IMR-90 (cell line): ENCODE measurements at regions not wholly inside any gene's neighbourhood (a gene's known extent, or its start where the extent isn't known, plus 50 kb on each side); places are given as distances from the start of the nearest gene placed in this dataset.

Experiments used
- ATAC-seq: fragments of 200-7000 bp; cut with Tn5 transposase; 2 replicates; pipeline ENCODE4 v1.9.1; 2020; ENCODE audit warnings: low read depth, mild to moderate bottlenecking, moderate library complexity
- BruUV-seq: library from RNA; stranded (reverse); fragments of 400-500 nt; replicated peaks from 2 replicates; lab custom pipeline; 2021; lab: Mats Ljungman, UMichigan
- CTCF ChIA-PET: fragments of 300-600 bp; formaldehyde crosslinking; extraction: SDS; loops from one replicate; lab custom pipeline; 2021; ENCODE audit warnings: antibody characterized with exemption; lab: Yijun Ruan, JAX
- POLR2A ChIA-PET: fragments of 300-600 bp; sonication (Branson Sonifier 250); formaldehyde crosslinking; loops from one replicate; lab custom pipeline; 2022; ENCODE audit warnings: antibody characterized with exemption; ENCODE audit not compliant: unreplicated experiment; lab: Charles Lee
- DNase-seq: peaks from one replicate; pipeline ENCODE4 v3.0.0; 2013
- H2AFZ ChIP-seq: replicated peaks from 2 replicates; pipeline ENCODE3; 2013; ENCODE audit warnings: low read length, mild to moderate bottlenecking; ENCODE audit not compliant: poor library complexity
- H2AK5ac ChIP-seq: 2 replicates; pipeline ENCODE4 v1.6.1; 2013; ENCODE audit warnings: low read depth, low read length, inconsistent platforms
- H2AK9ac ChIP-seq: replicated peaks from 2 replicates; pipeline ENCODE3; 2013; ENCODE audit warnings: mild to moderate bottlenecking, low read depth, low read length, moderate library complexity; ENCODE audit not compliant: poor library complexity
- H2BK120ac ChIP-seq: 2 replicates; pipeline ENCODE4 v1.6.1; 2013; ENCODE audit warnings: low read depth, low read length, inconsistent platforms
- H2BK15ac ChIP-seq: 3 replicates; pipeline ENCODE4 v1.6.1; 2013; ENCODE audit warnings: low read depth, low read length, inconsistent platforms
- H2BK20ac ChIP-seq: 2 replicates; pipeline ENCODE4 v1.6.1; 2013; ENCODE audit warnings: low read depth, mild to moderate bottlenecking, inconsistent platforms, low read length, moderate library complexity
- H2BK5ac ChIP-seq: 2 replicates; pipeline ENCODE4 v1.6.1; 2013; ENCODE audit warnings: mild to moderate bottlenecking, low read depth, low read length, inconsistent platforms; ENCODE audit not compliant: poor library complexity, severe bottlenecking
- H3K14ac ChIP-seq: replicated peaks from 2 replicates; pipeline ENCODE4 v1.6.1; 2013; ENCODE audit warnings: low read depth, low read length, inconsistent platforms
- H3K18ac ChIP-seq: 2 replicates; pipeline ENCODE4 v1.6.1; 2013; ENCODE audit warnings: low read depth, low read length, control low read depth
- H3K23ac ChIP-seq: 2 replicates; pipeline ENCODE4 v1.6.1; 2013; ENCODE audit warnings: low read depth, low read length, inconsistent platforms
- H3K27ac ChIP-seq: 2 replicates; pipeline ENCODE4 v1.5.1; 2013; ENCODE audit warnings: mild to moderate bottlenecking, control low read depth, low read length; ENCODE audit not compliant: insufficient read depth
- H3K27me3 ChIP-seq: 2 replicates; pipeline ENCODE4 v1.6.1; 2013; ENCODE audit warnings: low read length; ENCODE audit not compliant: control insufficient read depth, insufficient read depth
- H3K36me3 ChIP-seq: 2 replicates; pipeline ENCODE4 v1.6.1; 2013; ENCODE audit warnings: low read length, mixed read lengths; ENCODE audit not compliant: control insufficient read depth, insufficient read depth
- H3K4ac ChIP-seq: 2 replicates; pipeline ENCODE4 v1.6.1; 2013; ENCODE audit warnings: low read depth, low read length, inconsistent platforms
- H3K4me1 ChIP-seq: 2 replicates; pipeline ENCODE4 v1.6.1; 2013; ENCODE audit warnings: low read length, mixed read lengths; ENCODE audit not compliant: control insufficient read depth, insufficient read depth
- H3K4me2 ChIP-seq: 2 replicates; pipeline ENCODE4 v1.6.1; 2013; ENCODE audit warnings: low read depth, mild to moderate bottlenecking, control low read depth, low read length, moderate library complexity
- H3K4me3 ChIP-seq: 2 replicates; pipeline ENCODE4 v1.5.1; 2013; ENCODE audit warnings: low read depth, mild to moderate bottlenecking, control low read depth, low read length, moderate library complexity; ENCODE audit not compliant: insufficient read depth
- H3K56ac ChIP-seq: 2 replicates; pipeline ENCODE4 v1.6.1; 2013; ENCODE audit warnings: low read length, inconsistent platforms; ENCODE audit not compliant: insufficient read depth; ENCODE audit errors: extremely low read depth
- H3K79me1 ChIP-seq, 2 experiments: 2 replicates each; pipeline ENCODE4 v1.6.1; 2013; ENCODE audit warnings: low read length in 2 of 2, inconsistent platforms in 1 of 2, low read depth in 1 of 2
- H3K9ac ChIP-seq: 2 replicates; pipeline ENCODE4 v1.6.1; 2013; ENCODE audit warnings: low read depth, low read length, control low read depth
- H3K9me1 ChIP-seq: 2 replicates; pipeline ENCODE4 v1.6.1; 2013; ENCODE audit warnings: low read length, inconsistent platforms; ENCODE audit not compliant: insufficient read depth
- H3K9me3 ChIP-seq: 2 replicates; pipeline ENCODE4 v1.6.1; 2013; ENCODE audit warnings: low read length; ENCODE audit not compliant: control insufficient read depth, insufficient read depth
- H4K20me1 ChIP-seq: 2 replicates; pipeline ENCODE4 v1.6.1; 2013; ENCODE audit warnings: low read length, inconsistent platforms; ENCODE audit not compliant: insufficient read depth
- H4K5ac ChIP-seq: 2 replicates; pipeline ENCODE4 v1.6.1; 2013; ENCODE audit warnings: mild to moderate bottlenecking, low read depth, low read length, control low read depth
- H4K8ac ChIP-seq, 2 experiments: 2 replicates each; pipeline ENCODE4 v1.6.1; 2013; ENCODE audit warnings: low read depth in 2 of 2, low read length in 2 of 2, control low read depth in 1 of 2, inconsistent platforms in 1 of 2
- H4K91ac ChIP-seq: 2 replicates; pipeline ENCODE4 v1.6.1; 2013; ENCODE audit warnings: low read depth, low read length, inconsistent platforms; ENCODE audit not compliant: insufficient read depth
- BHLHE40 ChIP-seq: fragments of 150-350 bp; IDR thresholded peaks from 2 replicates; pipeline ENCODE4 v1.6.1; 2016; ENCODE audit warnings: mild to moderate bottlenecking, low read depth, low read length
- CEBPB ChIP-seq: IDR thresholded peaks from 2 replicates; pipeline ENCODE4 v1.6.1; 2012; ENCODE audit warnings: low read depth, low read length, improper control_type of control experiment
- CHD1 ChIP-seq: IDR thresholded peaks from 2 replicates; pipeline ENCODE4 v1.6.1; 2012; ENCODE audit warnings: low read depth, low read length, improper control_type of control experiment
- ELK1 ChIP-seq: fragments of 150-350 bp; IDR thresholded peaks from 2 replicates; pipeline ENCODE4 v1.6.1; 2016; ENCODE audit warnings: low read depth, mild to moderate bottlenecking, low read length, moderate library complexity, borderline replicate concordance
- MAFK ChIP-seq: IDR thresholded peaks from 2 replicates; pipeline ENCODE4 v1.6.1; 2012; ENCODE audit warnings: low read depth, low read length, improper control_type of control experiment
- MAZ ChIP-seq: IDR thresholded peaks from 2 replicates; pipeline ENCODE4 v1.6.1; 2012; ENCODE audit warnings: low read depth, mild to moderate bottlenecking, low read length, improper control_type of control experiment, moderate library complexity, borderline replicate concordance
- MXI1 ChIP-seq: IDR thresholded peaks from 2 replicates; pipeline ENCODE4 v1.6.1; 2012; ENCODE audit warnings: low read depth, mild to moderate bottlenecking, low read length, moderate library complexity, borderline replicate concordance
- NFE2L2 ChIP-seq: fragments of 150-350 bp; IDR thresholded peaks from 2 replicates; pipeline ENCODE4 v1.6.1; 2016; ENCODE audit warnings: low read depth, mild to moderate bottlenecking, low read length
- POLR2A ChIP-seq: IDR thresholded peaks from 2 replicates; pipeline ENCODE4 v1.6.1; 2012; ENCODE audit warnings: mild to moderate bottlenecking, low read depth, low read length
- RAD21 ChIP-seq: IDR thresholded peaks from 2 replicates; pipeline ENCODE4 v1.6.1; 2012; ENCODE audit warnings: low read length, improper control_type of control experiment
- RCOR1 ChIP-seq: IDR thresholded peaks from 2 replicates; pipeline ENCODE4 v1.6.1; 2012; ENCODE audit warnings: mild to moderate bottlenecking, low read length, improper control_type of control experiment; ENCODE audit not compliant: insufficient replicate concordance
- RFX5 ChIP-seq: IDR thresholded peaks from 2 replicates; pipeline ENCODE4 v1.8.0; 2012; ENCODE audit warnings: low read depth, mild to moderate bottlenecking, low read length, moderate library complexity
- SMC3 ChIP-seq: fragments of 150-350 bp; IDR thresholded peaks from 2 replicates; pipeline ENCODE4 v1.6.1; 2016; ENCODE audit warnings: low read depth, mild to moderate bottlenecking, antibody characterized with exemption, low read length, moderate library complexity
- WGBS, 2 experiments: methylation state at CpG; one replicate each; pipeline versions ENCODE4 v1.1.5 to v1.1.7; 2013; ENCODE audit warnings: missing lambda C conversion rate in 2 of 2; ENCODE audit not compliant: insufficient read length in 1 of 2; ENCODE audit errors: extremely low coverage in 2 of 2; 5-methylcytosine and 5-hydroxymethylcytosine counted together
- dilution Hi-C: fragments of 300-500 bp; cut with HindIII; formaldehyde crosslinking; loops from one replicate; pipeline ENCODE4 v1.14.3; 2018; ENCODE audit warnings: low sequenced_read_pairs; ENCODE audit not compliant: unreplicated experiment
- in situ Hi-C: fragments of 300-500 bp; cut with MboI; formaldehyde crosslinking; loops from 3 replicates; pipeline ENCODE4 v1.14.3; 2019; ENCODE audit warnings: low sequenced_read_pairs, inconsistent platforms, mixed read lengths
- intact Hi-C: fragments of 100-400 bp; cut with micrococcal nuclease; formaldehyde crosslinking; loops from 2 replicates; pipeline ENCODE4 v1.10.0; 2022
- TF ChIP-seq, protein P1 (sequence below): conservative IDR thresholded peaks from 2 replicates; pipeline ENCODE4 v1.5.1; 2012; ENCODE audit warnings: mild to moderate bottlenecking, low read depth, low read length, improper control_type of control experiment
- TF ChIP-seq, protein P2 (sequence below): fragments of 150-350 bp; IDR thresholded peaks from 2 replicates; pipeline ENCODE4 v1.6.1; 2017; ENCODE audit warnings: mild to moderate bottlenecking, antibody characterized with exemption, low read length, low read depth

GRCh38 chr11:130580891-130581492 lies 132.5 kb downstream of the ADAMTS15 start:
- BruUV-seq = no TSS peak
- Histone ChIP-seq H3K4ac (peak overlapping the region; percentile 42), H4K91ac (peak overlapping the region; percentile 47; the same call in 1 of the 2 replicates), H3K4me1 (peaks cover 22% of the 10 kb centered on the region), H4K20me1 (no peaks in the 10 kb centered on the region), H3K27me3 (no peaks in the 10 kb centered on the region), H3K36me3 (no peaks in the 10 kb centered on the region), H3K18ac (peak overlapping the region; percentile 10; the same call in 1 of the 2 replicates), H3K23ac (no peak overlapping the region), H3K9me3 (no peaks in the 10 kb centered on the region), H3K9ac (no peak overlapping the region), H2AFZ (no peak overlapping the region), H3K79me1 (no peaks in the 10 kb centered on the region), H3K27ac (peak overlapping the region; percentile 25; the same call in 1 of the 2 replicates), H2BK15ac (peak overlapping the region; percentile 35; the same call in 1 of the 3 replicates), H2AK5ac (no peak overlapping the region), H3K56ac (no peak overlapping the region), H3K9me1 (peaks cover 9% of the 10 kb centered on the region; the same call in 1 of the 2 replicates), H4K5ac (peak overlapping the region; percentile 72; the same call in 1 of the 2 replicates), H2AK9ac (no peak overlapping the region), H2BK20ac (peak overlapping the region; percentile 59), H4K8ac (peak overlapping the region in 1 of 2 experiments; percentile 64; a peak in 2 of 4 replicates), H3K4me3 (no peak overlapping the region), H3K14ac (0 out of 2 replicates have a peak overlapping the region, but pooled peaks have one; percentile 2), H2BK5ac (peak overlapping the region; percentile 28), H2BK120ac (peak overlapping the region; percentile 53; the same call in 1 of the 2 replicates), H3K4me2 (no peak overlapping the region)
- intact Hi-C loops = no loop called here
- in situ Hi-C loops = no loop called here
- no CpG with 5 or more reads among the region's 5 CpGs for WGBS, 2 experiments
- dilution Hi-C loops = no loop called here
- CTCF ChIA-PET = no interaction called here
- ATAC-seq (peak; percentile 67), DNase-seq (peak; percentile 72)
- POLR2A ChIA-PET = no interaction called here
- TF ChIP-seq NFE2L2 = peak; percentile 85
- TF ChIP-seq, protein P1, sequence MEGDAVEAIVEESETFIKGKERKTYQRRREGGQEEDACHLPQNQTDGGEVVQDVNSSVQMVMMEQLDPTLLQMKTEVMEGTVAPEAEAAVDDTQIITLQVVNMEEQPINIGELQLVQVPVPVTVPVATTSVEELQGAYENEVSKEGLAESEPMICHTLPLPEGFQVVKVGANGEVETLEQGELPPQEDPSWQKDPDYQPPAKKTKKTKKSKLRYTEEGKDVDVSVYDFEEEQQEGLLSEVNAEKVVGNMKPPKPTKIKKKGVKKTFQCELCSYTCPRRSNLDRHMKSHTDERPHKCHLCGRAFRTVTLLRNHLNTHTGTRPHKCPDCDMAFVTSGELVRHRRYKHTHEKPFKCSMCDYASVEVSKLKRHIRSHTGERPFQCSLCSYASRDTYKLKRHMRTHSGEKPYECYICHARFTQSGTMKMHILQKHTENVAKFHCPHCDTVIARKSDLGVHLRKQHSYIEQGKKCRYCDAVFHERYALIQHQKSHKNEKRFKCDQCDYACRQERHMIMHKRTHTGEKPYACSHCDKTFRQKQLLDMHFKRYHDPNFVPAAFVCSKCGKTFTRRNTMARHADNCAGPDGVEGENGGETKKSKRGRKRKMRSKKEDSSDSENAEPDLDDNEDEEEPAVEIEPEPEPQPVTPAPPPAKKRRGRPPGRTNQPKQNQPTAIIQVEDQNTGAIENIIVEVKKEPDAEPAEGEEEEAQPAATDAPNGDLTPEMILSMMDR = no peak
- no peak for TF ChIP-seq RFX5
- TF ChIP-seq MXI1 = no peak
- TF ChIP-seq RAD21 = 0 out of 2 replicates have a peak, but pooled peaks have one; percentile 0
- TF ChIP-seq CEBPB = no peak
- TF ChIP-seq MAFK = peak; percentile 39
- no peak for TF ChIP-seq BHLHE40
- no peak for TF ChIP-seq POLR2A
- TF ChIP-seq, protein P2, sequence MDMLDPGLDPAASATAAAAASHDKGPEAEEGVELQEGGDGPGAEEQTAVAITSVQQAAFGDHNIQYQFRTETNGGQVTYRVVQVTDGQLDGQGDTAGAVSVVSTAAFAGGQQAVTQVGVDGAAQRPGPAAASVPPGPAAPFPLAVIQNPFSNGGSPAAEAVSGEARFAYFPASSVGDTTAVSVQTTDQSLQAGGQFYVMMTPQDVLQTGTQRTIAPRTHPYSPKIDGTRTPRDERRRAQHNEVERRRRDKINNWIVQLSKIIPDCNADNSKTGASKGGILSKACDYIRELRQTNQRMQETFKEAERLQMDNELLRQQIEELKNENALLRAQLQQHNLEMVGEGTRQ = no peak
- TF ChIP-seq MAZ = no peak
- no peak for TF ChIP-seq ELK1
- TF ChIP-seq RCOR1 = no peak
- TF ChIP-seq CHD1 = no peak
- TF ChIP-seq SMC3 = no peak
